ENCODE measurements at regions not wholly inside any gene's neighbourhood (a gene's known extent, or its start where the extent isn't known, plus 50 kb on each side); places are given as distances from the start of the nearest gene placed in this dataset.

- DNase-seq (ENCODE audit: low read depth, low spot score) = no peak
- no peaks in the 10 kb centered on the region for H3K9me1 ChIP-seq (replicated peaks; ENCODE audit: control insufficient read depth, extremely low read depth, insufficient read depth, low read length)
- no peak for FAIRE-seq
- H2AFZ ChIP-seq (ENCODE audit: low read depth, low read length) = no peak overlapping the region
- intact Hi-C loops (cut with micrococcal nuclease) (no loop called here), dilution Hi-C loops (cut with MboI; ENCODE audit: extremely low pct_ligation_motif_present, low sequenced_read_pairs) (no loop called here)
- no peak overlapping the region for H3K27ac ChIP-seq (ENCODE audit: insufficient read depth, low read depth, low read length)
- TF ChIP-seq JUN (IDR thresholded peaks at IDR 0.05; ENCODE audit: borderline replicate concordance, insufficient read depth, insufficient read length, low read depth) = no peak
- TF ChIP-seq, protein P1, sequence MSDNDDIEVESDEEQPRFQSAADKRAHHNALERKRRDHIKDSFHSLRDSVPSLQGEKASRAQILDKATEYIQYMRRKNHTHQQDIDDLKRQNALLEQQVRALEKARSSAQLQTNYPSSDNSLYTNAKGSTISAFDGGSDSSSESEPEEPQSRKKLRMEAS (IDR thresholded peaks at IDR 0.05; ENCODE audit: insufficient read depth, insufficient read length) = no peak
- no peak for TF ChIP-seq MYC (IDR thresholded peaks at IDR 0.05; ENCODE audit: low read depth, low read length)
- TF ChIP-seq GATA2 (IDR thresholded peaks at IDR 0.05; ENCODE audit: insufficient read depth, insufficient read length, low read depth, low read length) = no peak
- TF ChIP-seq POLR2A (IDR thresholded peaks at IDR 0.05; ENCODE audit: low read depth, low read length) = no peak
- H3K36me3 ChIP-seq (ENCODE audit: control insufficient read depth in 2 of 2, extremely low read depth in 1 of 2, insufficient read depth in 2 of 2, low read length in 2 of 2) = no peaks in the 10 kb centered on the region
- no peak overlapping the region for H3K4me2 ChIP-seq (ENCODE audit: insufficient read depth, low read length)
- no peaks in the 10 kb centered on the region for H3K27me3 ChIP-seq (ENCODE audit: control insufficient read depth in 2 of 2, insufficient read depth in 2 of 2, low read length in 2 of 2)
- no peak overlapping the region for H3K9ac ChIP-seq (replicated peaks; ENCODE audit: extremely low read depth, insufficient read depth, low read length)
- no peaks in the 10 kb centered on the region for H3K79me2 ChIP-seq (ENCODE audit: control insufficient read depth, insufficient read depth, low read length)
- no peaks in the 10 kb centered on the region for H3K9me3 ChIP-seq (replicated peaks; ENCODE audit: control insufficient read depth, insufficient read depth, low read length)
- ChIA-PET CTCF (interaction anchor here (1.7 kb wide), 1 partner anchor 523 kb away, joined by 4 read pairs; no protein-coding TSS in a partner anchor), POLR2A (no interaction called here)
- no peak overlapping the region for H3K4me3 ChIP-seq (replicated peaks in 1 of 3; ENCODE audit: insufficient read depth in 1 of 3, low read depth in 1 of 3, low read length in 3 of 3)
- no peaks in the 10 kb centered on the region for H4K20me1 ChIP-seq (replicated peaks; ENCODE audit: control insufficient read depth, extremely low read depth, insufficient read depth, low read length)
- no TSS peak for BruUV-seq (replicated peaks)
- no peaks in the 10 kb centered on the region for H3K4me1 ChIP-seq (ENCODE audit: control insufficient read depth, extremely low read depth, insufficient read depth, low read length)
Measured at GRCh38 chr10:123565691-123566660, 100.2 kb upstream of the GPR26 start.

GRCh38 chr10:123567984-123568739, 98.0 kb upstream of the GPR26 start:
- intact Hi-C loops (cut with micrococcal nuclease) (no loop called here), dilution Hi-C loops (cut with MboI; ENCODE audit: extremely low pct_ligation_motif_present, low sequenced_read_pairs) (no loop called here)
- Histone ChIP-seq H3K9me1 (replicated peaks; ENCODE audit: control insufficient read depth, extremely low read depth, insufficient read depth, low read length) (no peaks in the 10 kb centered on the region), H3K4me1 (ENCODE audit: control insufficient read depth, extremely low read depth, insufficient read depth, low read length) (no peaks in the 10 kb centered on the region), H3K79me2 (ENCODE audit: control insufficient read depth, insufficient read depth, low read length) (no peaks in the 10 kb centered on the region), H3K9me3 (replicated peaks; ENCODE audit: control insufficient read depth, insufficient read depth, low read length) (no peaks in the 10 kb centered on the region), H3K4me2 (ENCODE audit: insufficient read depth, low read length) (no peak overlapping the region), H4K20me1 (replicated peaks; ENCODE audit: control insufficient read depth, extremely low read depth, insufficient read depth, low read length) (no peaks in the 10 kb centered on the region), H3K4me3 (replicated peaks in 1 of 3; ENCODE audit: insufficient read depth in 1 of 3, low read depth in 1 of 3, low read length in 3 of 3) (no peak overlapping the region), H3K9ac (replicated peaks; ENCODE audit: extremely low read depth, insufficient read depth, low read length) (no peak overlapping the region), H3K36me3 (ENCODE audit: control insufficient read depth in 2 of 2, extremely low read depth in 1 of 2, insufficient read depth in 2 of 2, low read length in 2 of 2) (no peaks in the 10 kb centered on the region), H2AFZ (ENCODE audit: low read depth, low read length) (no peak overlapping the region), H3K27me3 (ENCODE audit: control insufficient read depth in 2 of 2, insufficient read depth in 2 of 2, low read length in 2 of 2) (no peaks in the 10 kb centered on the region), H3K27ac (ENCODE audit: insufficient read depth, low read depth, low read length) (no peak overlapping the region)
- no peak for TF ChIP-seq MYC (IDR thresholded peaks at IDR 0.05; ENCODE audit: low read depth, low read length)
- TF ChIP-seq POLR2AphosphoS5 (IDR thresholded peaks at IDR 0.05; ENCODE audit: insufficient read depth, low read depth, low read length) = no peak
- TF ChIP-seq JUN (IDR thresholded peaks at IDR 0.05; ENCODE audit: borderline replicate concordance, insufficient read depth, insufficient read length, low read depth) = no peak
- TF ChIP-seq FOS (IDR thresholded peaks at IDR 0.05; ENCODE audit: borderline replicate concordance, insufficient read depth, low read length) = no peak
- TF ChIP-seq, protein P1 (IDR thresholded peaks at IDR 0.05; ENCODE audit: insufficient read depth, insufficient read length) = no peak
- TF ChIP-seq GATA2 (IDR thresholded peaks at IDR 0.05; ENCODE audit: insufficient read depth, insufficient read length, low read depth, low read length) = no peak
- TF ChIP-seq, protein P2, sequence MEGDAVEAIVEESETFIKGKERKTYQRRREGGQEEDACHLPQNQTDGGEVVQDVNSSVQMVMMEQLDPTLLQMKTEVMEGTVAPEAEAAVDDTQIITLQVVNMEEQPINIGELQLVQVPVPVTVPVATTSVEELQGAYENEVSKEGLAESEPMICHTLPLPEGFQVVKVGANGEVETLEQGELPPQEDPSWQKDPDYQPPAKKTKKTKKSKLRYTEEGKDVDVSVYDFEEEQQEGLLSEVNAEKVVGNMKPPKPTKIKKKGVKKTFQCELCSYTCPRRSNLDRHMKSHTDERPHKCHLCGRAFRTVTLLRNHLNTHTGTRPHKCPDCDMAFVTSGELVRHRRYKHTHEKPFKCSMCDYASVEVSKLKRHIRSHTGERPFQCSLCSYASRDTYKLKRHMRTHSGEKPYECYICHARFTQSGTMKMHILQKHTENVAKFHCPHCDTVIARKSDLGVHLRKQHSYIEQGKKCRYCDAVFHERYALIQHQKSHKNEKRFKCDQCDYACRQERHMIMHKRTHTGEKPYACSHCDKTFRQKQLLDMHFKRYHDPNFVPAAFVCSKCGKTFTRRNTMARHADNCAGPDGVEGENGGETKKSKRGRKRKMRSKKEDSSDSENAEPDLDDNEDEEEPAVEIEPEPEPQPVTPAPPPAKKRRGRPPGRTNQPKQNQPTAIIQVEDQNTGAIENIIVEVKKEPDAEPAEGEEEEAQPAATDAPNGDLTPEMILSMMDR (IDR thresholded peaks at IDR 0.05; ENCODE audit: extremely low read depth in 1 of 2, insufficient read depth in 1 of 2, low read depth in 1 of 2, low read length in 2 of 2) = no peak
- TF ChIP-seq POLR2A (IDR thresholded peaks at IDR 0.05; ENCODE audit: low read depth, low read length) = no peak
- no peak for TF ChIP-seq EZH2 (IDR thresholded peaks at IDR 0.05; ENCODE audit: borderline replicate concordance, low read depth, low read length, severe bottlenecking)
- CTCF ChIA-PET = no interaction called here
- no TSS peak for BruUV-seq (replicated peaks)
- POLR2A ChIA-PET = no interaction called here
- FAIRE-seq = no peak
- no peak for DNase-seq (ENCODE audit: low read depth, low spot score)
